ENCODE measurements at regions not wholly inside any gene's neighbourhood (a gene's known extent, or its start where the extent isn't known, plus 50 kb on each side); places are given as distances from the start of the nearest gene placed in this dataset.

- no peak for DNase-seq
- intact Hi-C loops (cut with DNase I): no loop called here
- Histone ChIP-seq H3K4me1 (no peaks in the 10 kb centered on the region), H3K9me3 (peaks cover 8% of the 10 kb centered on the region), H3K36me3 (no peaks in the 10 kb centered on the region), H3K27ac (no peak overlapping the region), H3K4me3 (no peak overlapping the region), H3K27me3 (ENCODE audit: low read depth) (no peaks in the 10 kb centered on the region)
- no peak for ATAC-seq
- TF ChIP-seq CTCF (IDR thresholded peaks at IDR 0.05): no peak
Observed at GRCh38 chr14:85112762-85113161, 417.2 kb upstream of the FLRT2 start.

GRCh38 chr14:85115921-85116320 lies 414.0 kb upstream of the FLRT2 start:
- ATAC-seq (no peak), DNase-seq (no peak)
- H3K9me3 ChIP-seq: peaks cover 8% of the 10 kb centered on the region
- intact Hi-C loops (cut with DNase I): no loop called here
- no peaks in the 10 kb centered on the region for H3K27me3 ChIP-seq (ENCODE audit: low read depth)
- no peak for TF ChIP-seq CTCF (IDR thresholded peaks at IDR 0.05)
- no peak overlapping the region for H3K4me3 ChIP-seq
- H3K36me3 ChIP-seq: no peaks in the 10 kb centered on the region
- no peaks in the 10 kb centered on the region for H3K4me1 ChIP-seq
- no peak overlapping the region for H3K27ac ChIP-seq

- intact Hi-C loops (cut with DNase I): no loop called here
- DNase-seq (no peak), ATAC-seq (no peak)
- Histone ChIP-seq H3K4me3 (no peak overlapping the region), H3K4me1 (no peaks in the 10 kb centered on the region), H3K27me3 (ENCODE audit: low read depth) (no peaks in the 10 kb centered on the region), H3K27ac (no peak overlapping the region), H3K9me3 (no peaks in the 10 kb centered on the region), H3K36me3 (no peaks in the 10 kb centered on the region)
- TF ChIP-seq CTCF (IDR thresholded peaks at IDR 0.05): no peak
Observed at GRCh38 chr14:85118274-85118673, 411.7 kb upstream of the FLRT2 start.

GRCh38 chr14:85122690-85123089 lies 407.3 kb upstream of the FLRT2 start:
- H3K4me3 ChIP-seq: no peak overlapping the region
- DNase-seq: no peak
- H3K4me1 ChIP-seq: no peaks in the 10 kb centered on the region
- H3K27ac ChIP-seq: no peak overlapping the region
- intact Hi-C loops (cut with DNase I): no loop called here
- TF ChIP-seq CTCF (IDR thresholded peaks at IDR 0.05): no peak
- no peaks in the 10 kb centered on the region for H3K36me3 ChIP-seq
- H3K27me3 ChIP-seq (ENCODE audit: low read depth): no peaks in the 10 kb centered on the region
- no peak for ATAC-seq
- H3K9me3 ChIP-seq: no peaks in the 10 kb centered on the region

- DNase-seq (no peak), ATAC-seq (no peak)
- Histone ChIP-seq H3K27me3 (ENCODE audit: low read depth) (no peaks in the 10 kb centered on the region), H3K27ac (no peak overlapping the region), H3K36me3 (no peaks in the 10 kb centered on the region), H3K9me3 (no peaks in the 10 kb centered on the region), H3K4me1 (no peaks in the 10 kb centered on the region), H3K4me3 (no peak overlapping the region)
- intact Hi-C loops (cut with DNase I): no loop called here
- no peak for TF ChIP-seq CTCF (IDR thresholded peaks at IDR 0.05)
Observed at GRCh38 chr14:85123755-85124154, 406.2 kb upstream of the FLRT2 start.
